K562 (cell line): ENCODE measurements at regions not wholly inside any gene's neighbourhood (a gene's known extent, or its start where the extent isn't known, plus 50 kb on each side); places are given as distances from the start of the nearest gene placed in this dataset.

Source experiments
- ATAC-seq: fragments of 200-7000 bp; cut with Tn5 transposase; 3 replicates; pipeline ENCODE4 v1.9.1; 2020; ENCODE audit warnings: moderate library complexity
- BruUV-seq: library from RNA; stranded (reverse); fragments of 400-500 nt; replicated peaks from 2 replicates; lab custom pipeline; 2021; lab: Mats Ljungman, UMichigan
- CTCF ChIA-PET: fragments of 300-600 bp; formaldehyde crosslinking; extraction: SDS; loops from one replicate; lab custom pipeline; 2021; ENCODE audit warnings: low intra/inter-chr PET ratio; lab: Yijun Ruan, JAX
- POLR2A ChIA-PET: fragments of 300-600, 350-650 bp; sonication (Branson Sonifier 250); formaldehyde crosslinking; extraction: SDS; loops from one replicate; lab custom pipeline; 2021; ENCODE audit warnings: antibody characterized with exemption, inconsistent platforms; lab: Yijun Ruan, JAX
- DNase-seq, 4 experiments: peaks; one replicate each; pipeline versions ENCODE4 v3.0.0 to v3.0.0-alpha.2; 2011 to 2018; ENCODE audit warnings: low spot score in 3 of 4, mixed read lengths in 3 of 4; ENCODE audit errors: extremely low read depth in 1 of 4
- FAIRE-seq: peaks from 2 replicates; lab custom pipeline; 2011; peaks lifted over from hg19 to GRCh38; lab: Jason Lieb, UNC
- H2AFZ ChIP-seq: 2 replicates; pipeline ENCODE4 v1.6.0; 2011; ENCODE audit warnings: low read depth, low read length, control low read depth, inconsistent platforms
- H3K27ac ChIP-seq: fragments of 200-600 bp; 3 replicates; pipeline ENCODE4 v1.8.0; 2011; ENCODE audit warnings: low read depth, mild to moderate bottlenecking, control low read depth, inconsistent platforms, low read length, moderate library complexity, mixed read lengths; ENCODE audit errors: extremely low read depth
- H3K27me3 ChIP-seq, 2 experiments: fragments of 300-600 bp in 1 of 2; 2 replicates in 1 of 2; 3 replicates in 1 of 2; pipeline versions ENCODE4 v1.6.0 to v1.8.0; 2011; ENCODE audit warnings: inconsistent platforms in 2 of 2, low read length in 2 of 2, mild to moderate bottlenecking in 1 of 2, mixed read lengths in 1 of 2, moderate library complexity in 1 of 2; ENCODE audit not compliant: control insufficient read depth in 2 of 2, insufficient read depth in 2 of 2
- H3K36me3 ChIP-seq: fragments of 300-600 bp; 3 replicates; pipeline ENCODE4 v1.8.0; 2011; ENCODE audit warnings: mild to moderate bottlenecking, low read length, inconsistent platforms; ENCODE audit not compliant: control insufficient read depth, insufficient read depth
- H3K4me1 ChIP-seq, 2 experiments: fragments of 200-600 bp in 1 of 2; replicated peaks in 1 of 2; 2 replicates in 1 of 2; 3 replicates in 1 of 2; pipeline versions ENCODE4 v1.5.1 to v1.8.0; 2011; ENCODE audit warnings: inconsistent platforms in 2 of 2, low read length in 2 of 2, mild to moderate bottlenecking in 1 of 2, mixed read lengths in 1 of 2, moderate library complexity in 1 of 2; ENCODE audit not compliant: control insufficient read depth in 2 of 2, insufficient read depth in 2 of 2
- H3K4me2 ChIP-seq: 2 replicates; pipeline ENCODE4 v1.6.1; 2011; ENCODE audit warnings: low read length, control low read depth, inconsistent platforms, mixed read lengths; ENCODE audit not compliant: insufficient read depth
- H3K4me3 ChIP-seq: fragments of 200-600 bp; sonication (generic), shearing (Covaris generic); 2 replicates; pipeline ENCODE4 v1.5.1; 2016; ENCODE audit warnings: control low read depth, inconsistent platforms
- H3K79me2 ChIP-seq: fragments of 200-600 bp; 3 replicates; pipeline ENCODE4 v1.8.0; 2011; ENCODE audit warnings: low read length, inconsistent platforms; ENCODE audit not compliant: control insufficient read depth, insufficient read depth
- H3K9ac ChIP-seq, 2 experiments: 2 replicates each; pipeline versions ENCODE4 v1.6.0 to v1.6.1; 2011; ENCODE audit warnings: low read depth in 2 of 2, low read length in 2 of 2, control low read depth in 1 of 2, inconsistent platforms in 1 of 2, mild to moderate bottlenecking in 1 of 2, mixed read lengths in 1 of 2; ENCODE audit not compliant: insufficient read depth in 1 of 2
- H3K9me1 ChIP-seq: one replicate; pipeline ENCODE4 v1.6.0; 2011; ENCODE audit warnings: inconsistent platforms, mild to moderate bottlenecking, low read length, moderate library complexity; ENCODE audit not compliant: control insufficient read depth, insufficient read depth
- H3K9me3 ChIP-seq: replicated peaks from 2 replicates; pipeline ENCODE4 v1.5.1; 2011; ENCODE audit warnings: low read depth, low read length, inconsistent platforms; ENCODE audit not compliant: control insufficient read depth, insufficient read depth
- H4K20me1 ChIP-seq: replicated peaks from 2 replicates; pipeline ENCODE4 v1.6.1; 2011; ENCODE audit warnings: low read length, inconsistent platforms, mixed read lengths; ENCODE audit not compliant: control insufficient read depth, insufficient read depth
- ARID3B ChIP-seq: fragments of 250-450 bp; sonication (Bioruptor Pico); IDR thresholded peaks from 2 replicates; pipeline ENCODE4 v1.4.0; 2020; ENCODE audit warnings: borderline replicate concordance
- CTCF ChIP-seq, 3 experiments: IDR thresholded peaks in 2 of 3; conservative IDR thresholded peaks in 1 of 3; 2 replicates each; pipeline ENCODE4 v1.5.1; 2011 to 2012; ENCODE audit warnings: low read length in 3 of 3, mild to moderate bottlenecking in 3 of 3, control low read depth in 2 of 3, improper control_type of control experiment in 1 of 3, inconsistent platforms in 1 of 3, low read depth in 1 of 3, mixed read lengths in 1 of 3, moderate library complexity in 1 of 3; ENCODE audit not compliant: insufficient read depth in 2 of 3
- CXXC5 ChIP-seq: fragments of 250-450 bp; sonication (Bioruptor Pico); IDR thresholded peaks from 2 replicates; pipeline ENCODE4 v1.8.0; 2022; ENCODE audit warnings: inconsistent platforms, mild to moderate bottlenecking, moderate library complexity
- E2F3 ChIP-seq: fragments of 250-450 bp; sonication (Bioruptor Pico); IDR thresholded peaks from 2 replicates; pipeline ENCODE4 v1.4.0; 2020; ENCODE audit warnings: mild to moderate bottlenecking
- FOS ChIP-seq: IDR thresholded peaks from 3 replicates; pipeline ENCODE4 v1.6.1; 2011; ENCODE audit not compliant: insufficient read length; ENCODE audit errors: extremely low read depth
- MAX ChIP-seq: sonication (generic); formaldehyde crosslinking; IDR thresholded peaks from 2 replicates; pipeline ENCODE4 v1.9.0; 2022; ENCODE audit warnings: mild to moderate bottlenecking, missing genetic modification reagents
- MBD2 ChIP-seq: sonication (generic); IDR thresholded peaks from 2 replicates; pipeline ENCODE4 v1.6.1; 2016; ENCODE audit warnings: low read depth, borderline replicate concordance
- MEF2D ChIP-seq: conservative IDR thresholded peaks from 2 replicates; pipeline ENCODE4 v1.6.1; 2016; ENCODE audit warnings: low read depth, missing genetic modification characterization, missing compliant biosample characterization
- PHF21A ChIP-seq: fragments of 450-650 bp; IDR thresholded peaks from 2 replicates; pipeline ENCODE4 v1.6.1; 2017; ENCODE audit warnings: low read depth, borderline replicate concordance
- ZBTB34 ChIP-seq: fragments of 250-450 bp; sonication (Bioruptor Pico); IDR thresholded peaks from 2 replicates; pipeline ENCODE4 v1.8.0; 2021; ENCODE audit warnings: mild to moderate bottlenecking, moderate library complexity
- ZNF165 ChIP-seq: fragments of 250-450 bp; sonication (Bioruptor Pico); IDR thresholded peaks from 2 replicates; pipeline ENCODE4 v1.4.0; 2020; ENCODE audit warnings: borderline replicate concordance
- ZNF431 ChIP-seq: sonication (generic); formaldehyde crosslinking; IDR thresholded peaks from 2 replicates; pipeline ENCODE4 v1.8.0; 2022; ENCODE audit warnings: mild to moderate bottlenecking, missing genetic modification reagents
- ZNF717 ChIP-seq: fragments of 250-450 bp; sonication (Bioruptor Pico); IDR thresholded peaks from 2 replicates; pipeline ENCODE4 v1.5.0; 2021
- ZNF77 ChIP-seq: fragments of 250-450 bp; sonication (Bioruptor Pico); IDR thresholded peaks from 2 replicates; pipeline ENCODE4 v1.5.0; 2020
- WGBS: fragments of 100-300 bp; shearing (Covaris generic); methylation state at CpG from one replicate; pipeline ENCODE4 v1.1.6; 2016; ENCODE audit warnings: low coverage, mixed read lengths; ENCODE audit not compliant: insufficient coverage; ENCODE audit errors: missing lambda C conversion rate; 5-methylcytosine and 5-hydroxymethylcytosine counted together
- in situ Hi-C: fragments of 300-500 bp; cut with MboI; formaldehyde crosslinking; loops from 4 replicates; pipeline ENCODE4 v1.15.0; 2018; ENCODE audit warnings: inconsistent platforms, mixed read lengths
- intact Hi-C: fragments of 100-400 bp; cut with micrococcal nuclease; formaldehyde crosslinking; loops from 2 replicates; pipeline ENCODE4 v1.14.2; 2022

DNA sequence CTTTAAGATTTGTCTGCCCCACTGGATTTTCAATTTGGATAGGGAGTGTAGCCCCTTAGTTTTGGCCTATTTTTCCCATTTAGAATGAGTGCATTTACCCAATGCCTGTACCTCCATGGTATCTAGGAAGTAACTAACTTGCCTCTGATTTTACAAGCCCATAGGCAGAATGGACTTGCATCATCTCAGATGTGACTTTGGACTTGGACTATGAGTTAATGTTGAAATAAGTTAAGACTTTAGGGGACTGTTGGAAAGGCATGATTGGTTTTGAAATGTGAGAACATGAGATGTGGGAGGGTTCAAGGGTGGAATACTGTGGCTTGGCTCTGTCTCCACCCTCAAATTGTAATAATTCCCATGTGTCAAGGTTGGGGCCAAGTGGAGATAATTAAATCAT is 2480.2 kb downstream of the PCDH7 start:
- ChIA-PET POLR2A (no interaction called here), CTCF (no interaction called here)
- H3K4me2 ChIP-seq, result no peak overlapping the region
- ATAC-seq, result no peak
- no peaks in the 10 kb centered on the region for H3K4me1 ChIP-seq
- H3K27me3 ChIP-seq, result no peaks in the 10 kb centered on the region
- FAIRE-seq, result no peak
- no peak overlapping the region for H3K27ac ChIP-seq
- BruUV-seq, result no TSS peak
- intact Hi-C loops (no loop called here), in situ Hi-C loops (no loop called here)
- DNase-seq, result no peak
- H2AFZ ChIP-seq, result no peak overlapping the region
- no peaks in the 10 kb centered on the region for H3K36me3 ChIP-seq
- H3K9me3 ChIP-seq, result no peaks in the 10 kb centered on the region
- H3K79me2 ChIP-seq, result no peaks in the 10 kb centered on the region
- H3K4me3 ChIP-seq, result no peak overlapping the region
- TF ChIP-seq MBD2 (no peak), PHF21A (no peak), ZNF717 (CRISPR knock-in tag) (no peak), E2F3 (no peak), CTCF (IDR thresholded peaks at IDR 0.05 in 2 of 3, conservative IDR thresholded peaks at IDR 0.05 in 1 of 3; ENCODE audit: insufficient read depth in 2 of 3, low read depth in 1 of 3, low read length in 3 of 3) (no peak), CXXC5 (CRISPR knock-in tag) (no peak)
- no peaks in the 10 kb centered on the region for H3K9me1 ChIP-seq
- H4K20me1 ChIP-seq, result no peaks in the 10 kb centered on the region
- no peak overlapping the region for H3K9ac ChIP-seq

DNA sequence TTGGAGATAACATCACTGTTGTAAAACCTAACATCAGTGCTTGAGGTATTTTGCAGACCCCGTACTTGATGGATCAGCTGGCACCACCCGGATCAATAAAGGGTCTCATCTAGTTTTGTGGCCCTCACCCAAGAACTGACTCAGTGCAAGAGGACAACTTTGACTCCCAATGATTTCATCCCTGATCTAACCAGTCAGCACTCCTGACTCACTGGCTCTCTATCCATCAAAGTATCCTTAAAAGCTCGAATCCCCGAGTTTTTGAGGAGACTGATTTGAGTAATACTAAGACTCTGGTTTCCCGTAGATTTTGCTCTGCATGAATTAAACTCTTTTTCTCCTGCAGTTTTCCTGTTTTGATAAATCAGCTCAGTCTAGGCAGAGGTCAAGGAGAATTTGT is 2498.1 kb downstream of the PCDH7 start:
- no peaks in the 10 kb centered on the region for H4K20me1 ChIP-seq
- H3K27me3 ChIP-seq, result no peaks in the 10 kb centered on the region
- H3K9ac ChIP-seq, result no peak overlapping the region
- no peak overlapping the region for H3K27ac ChIP-seq
- no peaks in the 10 kb centered on the region for H3K9me1 ChIP-seq
- ATAC-seq (no peak), DNase-seq (no peak), FAIRE-seq (no peak)
- POLR2A ChIA-PET, result no interaction called here
- in situ Hi-C loops (no loop called here), intact Hi-C loops (no loop called here)
- H3K9me3 ChIP-seq, result no peaks in the 10 kb centered on the region
- H2AFZ ChIP-seq, result no peak overlapping the region
- WGBS, result 2% methylated on average over 5 of the region's 5 CpGs
- H3K79me2 ChIP-seq, result no peaks in the 10 kb centered on the region
- BruUV-seq, result no TSS peak
- CTCF ChIA-PET, result no interaction called here
- H3K36me3 ChIP-seq, result no peaks in the 10 kb centered on the region
- no peak overlapping the region for H3K4me3 ChIP-seq
- no peak overlapping the region for H3K4me2 ChIP-seq
- no peaks in the 10 kb centered on the region for H3K4me1 ChIP-seq
- TF ChIP-seq ZBTB34 (CRISPR knock-in tag), result no peak
- no peak for TF ChIP-seq MEF2D
- no peak for TF ChIP-seq ARID3B
- no peak for TF ChIP-seq ZNF165 (CRISPR knock-in tag)
- no peak for TF ChIP-seq ZNF431
- TF ChIP-seq MAX (CRISPR knock-in tag), result no peak
- TF ChIP-seq FOS, result no peak
- no peak for TF ChIP-seq ZNF77 (CRISPR knock-in tag)
